Ascending aorta (tissue), 2 donors: ENCODE measurements at regions not wholly inside any gene's neighbourhood (a gene's known extent, or its start where the extent isn't known, plus 50 kb on each side); places are given as distances from the start of the nearest gene placed in this dataset.

Source experiments
- DNase-seq, 2 donors: peaks; one replicate each; pipeline ENCODE4 v3.0.0-alpha.2; 2019; ENCODE audit warnings: low spot score in 2 of 2
- H3K27ac ChIP-seq, 2 donors: fragments of 200-600 bp; sonication (generic); one replicate each; pipeline ENCODE4 v1.5.1; 2016 to 2017; ENCODE audit warnings: mild to moderate bottlenecking in 1 of 2
- H3K27me3 ChIP-seq: fragments of 200-600 bp; sonication (generic); one replicate; pipeline ENCODE4 v1.5.1; 2017
- H3K36me3 ChIP-seq, 2 donors: fragments of 200-600 bp; sonication (generic); one replicate each; pipeline ENCODE4 v1.5.1; 2016
- H3K4me1 ChIP-seq, 2 donors: fragments of 200-600 bp; sonication (generic); one replicate each; pipeline ENCODE4 v1.5.1; 2016 to 2017; ENCODE audit warnings: mild to moderate bottlenecking in 1 of 2
- H3K4me3 ChIP-seq, 2 donors: fragments of 200-600 bp; sonication (generic); one replicate each; pipeline ENCODE4 v1.5.1; 2016 to 2017; ENCODE audit warnings: mild to moderate bottlenecking in 1 of 2
- H3K9me3 ChIP-seq, 2 donors: fragments of 200-600 bp; sonication (generic); one replicate each; pipeline ENCODE4 v1.5.1; 2016
- intact Hi-C: fragments of 100-400 bp; cut with DNase I; formaldehyde crosslinking; loops from one replicate; pipeline ENCODE4 v1.15.1; 2023
- TF ChIP-seq, protein P1 (sequence below), 3 experiments: fragments of 200-600 bp in 2 of 3; fragments of 450-650 bp in 1 of 3; sonication (generic) in 2 of 3; IDR thresholded peaks; one replicate each; pipeline ENCODE4 v1.5.1; 2016 to 2019; ENCODE audit warnings: antibody characterized with exemption in 3 of 3, mild to moderate bottlenecking in 1 of 3, moderate library complexity in 1 of 3

DNA sequence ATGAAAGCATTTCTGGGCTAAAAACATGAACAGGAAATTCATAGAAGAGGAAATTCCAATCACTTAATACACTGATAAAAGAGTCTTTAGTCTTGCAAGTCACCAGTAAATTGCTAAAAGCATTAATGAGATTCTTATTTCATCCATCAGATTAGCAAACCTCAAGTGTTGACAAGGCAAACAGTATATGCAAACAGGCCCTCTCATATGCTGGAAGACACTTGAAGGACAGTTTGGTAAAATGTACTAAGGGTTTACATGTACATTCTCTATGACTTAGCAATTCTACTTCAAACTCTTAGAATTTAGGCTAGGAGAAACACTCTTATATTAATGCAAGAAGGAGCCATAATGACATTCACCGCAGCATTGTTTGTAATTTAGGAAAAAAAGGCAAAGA is 586.1 kb upstream of the GBE1 start:
- H3K4me1 ChIP-seq: no peaks in the 10 kb centered on the region
- no peaks in the 10 kb centered on the region for H3K36me3 ChIP-seq
- no peaks in the 10 kb centered on the region for H3K27me3 ChIP-seq
- DNase-seq: no peak
- TF ChIP-seq, protein P1, sequence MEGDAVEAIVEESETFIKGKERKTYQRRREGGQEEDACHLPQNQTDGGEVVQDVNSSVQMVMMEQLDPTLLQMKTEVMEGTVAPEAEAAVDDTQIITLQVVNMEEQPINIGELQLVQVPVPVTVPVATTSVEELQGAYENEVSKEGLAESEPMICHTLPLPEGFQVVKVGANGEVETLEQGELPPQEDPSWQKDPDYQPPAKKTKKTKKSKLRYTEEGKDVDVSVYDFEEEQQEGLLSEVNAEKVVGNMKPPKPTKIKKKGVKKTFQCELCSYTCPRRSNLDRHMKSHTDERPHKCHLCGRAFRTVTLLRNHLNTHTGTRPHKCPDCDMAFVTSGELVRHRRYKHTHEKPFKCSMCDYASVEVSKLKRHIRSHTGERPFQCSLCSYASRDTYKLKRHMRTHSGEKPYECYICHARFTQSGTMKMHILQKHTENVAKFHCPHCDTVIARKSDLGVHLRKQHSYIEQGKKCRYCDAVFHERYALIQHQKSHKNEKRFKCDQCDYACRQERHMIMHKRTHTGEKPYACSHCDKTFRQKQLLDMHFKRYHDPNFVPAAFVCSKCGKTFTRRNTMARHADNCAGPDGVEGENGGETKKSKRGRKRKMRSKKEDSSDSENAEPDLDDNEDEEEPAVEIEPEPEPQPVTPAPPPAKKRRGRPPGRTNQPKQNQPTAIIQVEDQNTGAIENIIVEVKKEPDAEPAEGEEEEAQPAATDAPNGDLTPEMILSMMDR (IDR thresholded peaks at IDR 0.05): no peak
- H3K9me3 ChIP-seq: no peaks in the 10 kb centered on the region
- no peak overlapping the region for H3K4me3 ChIP-seq
- no peak overlapping the region for H3K27ac ChIP-seq
- intact Hi-C loops: no loop called here

DNA sequence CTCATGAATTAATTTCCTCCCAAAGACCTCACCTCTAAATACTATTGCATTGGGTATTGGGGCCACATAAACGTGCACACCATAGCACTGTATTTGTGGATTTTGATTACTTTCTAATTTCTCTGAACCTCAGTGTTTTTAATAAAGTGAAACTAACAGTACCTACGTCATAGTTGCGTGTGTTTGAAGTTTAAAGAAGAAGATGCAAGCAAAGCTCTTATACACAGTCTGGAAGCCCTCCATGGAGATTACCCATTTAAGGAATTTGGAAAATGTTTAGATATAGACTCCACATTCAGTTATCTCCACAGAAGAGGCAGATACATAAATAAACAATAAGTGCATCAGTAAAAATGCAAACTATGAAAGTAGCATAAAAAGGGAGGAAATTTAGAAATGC is 581.1 kb upstream of the GBE1 start:
- no peaks in the 10 kb centered on the region for H3K36me3 ChIP-seq
- H3K27me3 ChIP-seq: no peaks in the 10 kb centered on the region
- no peaks in the 10 kb centered on the region for H3K4me1 ChIP-seq
- TF ChIP-seq, protein P1 (IDR thresholded peaks at IDR 0.05): no peak
- no peak overlapping the region for H3K4me3 ChIP-seq
- H3K9me3 ChIP-seq: no peaks in the 10 kb centered on the region
- intact Hi-C loops: no loop called here
- no peak for DNase-seq
- no peak overlapping the region for H3K27ac ChIP-seq

DNA sequence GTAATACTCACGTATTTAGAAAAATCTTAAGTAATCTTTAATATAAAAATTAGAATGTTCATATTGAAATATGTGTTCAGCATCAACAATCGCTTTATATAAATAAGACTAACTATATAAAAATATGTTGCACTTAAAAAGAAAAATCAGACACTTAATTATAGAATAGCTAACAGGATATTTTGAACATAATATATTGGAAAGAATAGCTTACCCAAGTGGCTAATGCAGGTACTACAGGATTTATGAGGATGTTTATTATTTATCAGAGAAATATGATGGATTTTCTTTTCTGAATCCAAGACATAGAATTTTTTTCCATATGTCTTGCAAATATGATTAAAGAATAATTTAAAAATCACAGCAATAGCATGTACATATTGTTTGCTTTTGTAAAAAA is 567.9 kb upstream of the GBE1 start:
- TF ChIP-seq, protein P1 (IDR thresholded peaks at IDR 0.05): no peak
- Histone ChIP-seq H3K4me3 (no peak overlapping the region), H3K27ac (no peak overlapping the region), H3K27me3 (no peaks in the 10 kb centered on the region), H3K9me3 (no peaks in the 10 kb centered on the region), H3K4me1 (no peaks in the 10 kb centered on the region), H3K36me3 (no peaks in the 10 kb centered on the region)
- no peak for DNase-seq
- intact Hi-C loops: no loop called here

DNA sequence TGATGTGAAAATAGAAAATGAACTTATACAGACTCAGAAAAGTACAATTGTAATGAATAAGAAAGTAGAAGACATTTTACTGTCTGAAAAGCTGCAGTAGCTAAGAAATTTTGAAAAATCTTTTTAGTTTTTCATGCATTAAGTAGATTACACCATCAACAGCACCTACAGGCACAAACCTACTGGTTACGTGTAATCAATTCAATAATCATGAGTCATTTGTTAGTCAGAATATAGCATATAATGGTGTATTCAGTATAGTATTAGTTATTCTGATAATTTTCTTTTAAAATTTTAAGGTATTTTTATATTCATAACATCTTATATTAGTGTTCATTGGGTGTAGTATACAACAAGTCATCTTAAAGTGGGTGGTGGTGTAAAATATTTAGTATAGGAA is 550.5 kb upstream of the GBE1 start:
- Histone ChIP-seq H3K4me1 (no peaks in the 10 kb centered on the region), H3K36me3 (no peaks in the 10 kb centered on the region), H3K4me3 (no peak overlapping the region), H3K9me3 (no peaks in the 10 kb centered on the region), H3K27me3 (no peaks in the 10 kb centered on the region), H3K27ac (no peak overlapping the region)
- intact Hi-C loops: no loop called here
- TF ChIP-seq, protein P1 (IDR thresholded peaks at IDR 0.05): no peak
- no peak for DNase-seq

DNA sequence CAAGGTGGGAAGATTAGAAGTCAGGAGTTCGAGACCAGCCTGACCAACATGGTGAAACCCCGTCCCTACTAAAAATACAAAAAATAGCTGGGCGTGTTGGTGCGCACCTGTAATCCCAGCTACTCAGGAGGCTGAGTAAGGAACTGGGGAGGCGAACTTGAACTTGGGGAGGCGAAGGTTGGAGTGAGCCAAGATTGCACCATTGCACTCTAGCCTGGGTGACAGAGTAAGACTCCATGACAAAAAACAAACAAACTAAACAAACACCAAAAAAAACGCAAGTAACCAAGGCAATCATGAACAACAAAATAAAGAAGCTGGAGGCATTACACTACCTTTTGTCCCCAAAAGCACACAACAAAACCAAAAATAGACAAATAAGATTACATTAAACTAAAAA is 547.3 kb upstream of the GBE1 start:
- TF ChIP-seq, protein P1 (IDR thresholded peaks at IDR 0.05): no peak
- Histone ChIP-seq H3K36me3 (no peaks in the 10 kb centered on the region), H3K9me3 (no peaks in the 10 kb centered on the region), H3K4me1 (no peaks in the 10 kb centered on the region), H3K27me3 (no peaks in the 10 kb centered on the region), H3K27ac (no peak overlapping the region), H3K4me3 (no peak overlapping the region)
- intact Hi-C loops: no loop called here
- no peak for DNase-seq

DNA sequence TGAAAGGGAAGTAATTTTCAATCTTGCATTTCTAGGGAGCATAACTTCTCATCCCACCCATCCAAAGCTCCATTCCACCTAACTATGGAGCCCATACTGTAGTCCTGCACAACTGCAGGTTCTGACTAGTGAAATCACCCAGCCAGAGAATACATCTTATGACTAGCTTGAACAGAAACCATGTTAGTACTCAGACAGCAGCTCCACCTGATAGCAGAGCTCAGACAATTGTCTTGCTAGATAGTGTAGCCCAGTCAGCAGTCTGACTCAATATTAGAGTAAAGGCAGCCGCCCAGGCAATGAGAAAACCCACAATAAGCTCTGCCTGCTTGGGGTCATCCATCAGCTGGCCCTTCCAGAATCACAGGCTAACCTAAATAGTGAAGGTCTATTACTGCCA is 544.7 kb upstream of the GBE1 start:
- Histone ChIP-seq H3K27ac (no peak overlapping the region), H3K4me3 (no peak overlapping the region), H3K4me1 (no peaks in the 10 kb centered on the region), H3K9me3 (no peaks in the 10 kb centered on the region), H3K36me3 (no peaks in the 10 kb centered on the region), H3K27me3 (no peaks in the 10 kb centered on the region)
- DNase-seq: no peak
- intact Hi-C loops: no loop called here
- TF ChIP-seq, protein P1 (IDR thresholded peaks at IDR 0.05): no peak
